A673 (cell line): ENCODE measurements at regions not wholly inside any gene's neighbourhood (a gene's known extent, or its start where the extent isn't known, plus 50 kb on each side); places are given as distances from the start of the nearest gene placed in this dataset.

Experiments used
- CTCF ChIP-seq: fragments of 300-800, 200-600 bp; sonication (generic); conservative IDR thresholded peaks from 2 replicates; pipeline ENCODE4 v1.5.1; 2017; ENCODE audit warnings: low read depth, mild to moderate bottlenecking, antibody characterized with exemption, low read length, moderate library complexity, mixed read lengths
- EZH2 ChIP-seq: fragments of 200-600 bp; sonication (generic); IDR thresholded peaks from 2 replicates; pipeline ENCODE4 v1.6.1; 2017; ENCODE audit warnings: borderline replicate concordance, low read depth, mild to moderate bottlenecking, mixed read lengths, antibody characterized with exemption, low read length; ENCODE audit not compliant: poor library complexity, severe bottlenecking

- TF ChIP-seq CTCF: no peak
- TF ChIP-seq EZH2: no peak
These were observed 2095.3 kb upstream of the RAG2 start for GRCh38 chr11:38693306-38693705.
